IMR-90 (cell line): ENCODE measurements at regions not wholly inside any gene's neighbourhood (a gene's known extent, or its start where the extent isn't known, plus 50 kb on each side); places are given as distances from the start of the nearest gene placed in this dataset.
"Not testable (repeated sequence)": the region's sequence is repeated elsewhere in the genome, so short reads cannot be mapped to it uniquely, and the experiment has no call there.

Experiments
- ATAC-seq: fragments of 200-7000 bp; cut with Tn5 transposase; 2 replicates; pipeline ENCODE4 v1.9.1; 2020; ENCODE audit warnings: low read depth, mild to moderate bottlenecking, moderate library complexity
- BruUV-seq: library from RNA; stranded (reverse); fragments of 400-500 nt; replicated peaks from 2 replicates; lab custom pipeline; 2021; lab: Mats Ljungman, UMichigan
- CTCF ChIA-PET: fragments of 300-600 bp; formaldehyde crosslinking; extraction: SDS; loops from one replicate; lab custom pipeline; 2021; ENCODE audit warnings: antibody characterized with exemption; lab: Yijun Ruan, JAX
- POLR2A ChIA-PET: fragments of 300-600 bp; sonication (Branson Sonifier 250); formaldehyde crosslinking; loops from one replicate; lab custom pipeline; 2022; ENCODE audit warnings: antibody characterized with exemption; ENCODE audit not compliant: unreplicated experiment; lab: Charles Lee
- DNase-seq: peaks from one replicate; pipeline ENCODE4 v3.0.0; 2013
- H2AFZ ChIP-seq: replicated peaks from 2 replicates; pipeline ENCODE3; 2013; ENCODE audit warnings: low read length, mild to moderate bottlenecking; ENCODE audit not compliant: poor library complexity
- H2AK5ac ChIP-seq: 2 replicates; pipeline ENCODE4 v1.6.1; 2013; ENCODE audit warnings: low read depth, low read length, inconsistent platforms
- H2AK9ac ChIP-seq: replicated peaks from 2 replicates; pipeline ENCODE3; 2013; ENCODE audit warnings: mild to moderate bottlenecking, low read depth, low read length, moderate library complexity; ENCODE audit not compliant: poor library complexity
- H2BK120ac ChIP-seq: 2 replicates; pipeline ENCODE4 v1.6.1; 2013; ENCODE audit warnings: low read depth, low read length, inconsistent platforms
- H2BK15ac ChIP-seq: 3 replicates; pipeline ENCODE4 v1.6.1; 2013; ENCODE audit warnings: low read depth, low read length, inconsistent platforms
- H2BK20ac ChIP-seq: 2 replicates; pipeline ENCODE4 v1.6.1; 2013; ENCODE audit warnings: low read depth, mild to moderate bottlenecking, inconsistent platforms, low read length, moderate library complexity
- H2BK5ac ChIP-seq: 2 replicates; pipeline ENCODE4 v1.6.1; 2013; ENCODE audit warnings: mild to moderate bottlenecking, low read depth, low read length, inconsistent platforms; ENCODE audit not compliant: poor library complexity, severe bottlenecking
- H3K14ac ChIP-seq: replicated peaks from 2 replicates; pipeline ENCODE4 v1.6.1; 2013; ENCODE audit warnings: low read depth, low read length, inconsistent platforms
- H3K18ac ChIP-seq: 2 replicates; pipeline ENCODE4 v1.6.1; 2013; ENCODE audit warnings: low read depth, low read length, control low read depth
- H3K23ac ChIP-seq: 2 replicates; pipeline ENCODE4 v1.6.1; 2013; ENCODE audit warnings: low read depth, low read length, inconsistent platforms
- H3K27ac ChIP-seq: 2 replicates; pipeline ENCODE4 v1.5.1; 2013; ENCODE audit warnings: mild to moderate bottlenecking, control low read depth, low read length; ENCODE audit not compliant: insufficient read depth
- H3K27me3 ChIP-seq: 2 replicates; pipeline ENCODE4 v1.6.1; 2013; ENCODE audit warnings: low read length; ENCODE audit not compliant: control insufficient read depth, insufficient read depth
- H3K36me3 ChIP-seq: 2 replicates; pipeline ENCODE4 v1.6.1; 2013; ENCODE audit warnings: low read length, mixed read lengths; ENCODE audit not compliant: control insufficient read depth, insufficient read depth
- H3K4ac ChIP-seq: 2 replicates; pipeline ENCODE4 v1.6.1; 2013; ENCODE audit warnings: low read depth, low read length, inconsistent platforms
- H3K4me1 ChIP-seq: 2 replicates; pipeline ENCODE4 v1.6.1; 2013; ENCODE audit warnings: low read length, mixed read lengths; ENCODE audit not compliant: control insufficient read depth, insufficient read depth
- H3K4me2 ChIP-seq: 2 replicates; pipeline ENCODE4 v1.6.1; 2013; ENCODE audit warnings: low read depth, mild to moderate bottlenecking, control low read depth, low read length, moderate library complexity
- H3K4me3 ChIP-seq: 2 replicates; pipeline ENCODE4 v1.5.1; 2013; ENCODE audit warnings: low read depth, mild to moderate bottlenecking, control low read depth, low read length, moderate library complexity; ENCODE audit not compliant: insufficient read depth
- H3K56ac ChIP-seq: 2 replicates; pipeline ENCODE4 v1.6.1; 2013; ENCODE audit warnings: low read length, inconsistent platforms; ENCODE audit not compliant: insufficient read depth; ENCODE audit errors: extremely low read depth
- H3K79me1 ChIP-seq, 2 experiments: 2 replicates each; pipeline ENCODE4 v1.6.1; 2013; ENCODE audit warnings: low read length in 2 of 2, inconsistent platforms in 1 of 2, low read depth in 1 of 2
- H3K9ac ChIP-seq: 2 replicates; pipeline ENCODE4 v1.6.1; 2013; ENCODE audit warnings: low read depth, low read length, control low read depth
- H3K9me1 ChIP-seq: 2 replicates; pipeline ENCODE4 v1.6.1; 2013; ENCODE audit warnings: low read length, inconsistent platforms; ENCODE audit not compliant: insufficient read depth
- H3K9me3 ChIP-seq: 2 replicates; pipeline ENCODE4 v1.6.1; 2013; ENCODE audit warnings: low read length; ENCODE audit not compliant: control insufficient read depth, insufficient read depth
- H4K20me1 ChIP-seq: 2 replicates; pipeline ENCODE4 v1.6.1; 2013; ENCODE audit warnings: low read length, inconsistent platforms; ENCODE audit not compliant: insufficient read depth
- H4K5ac ChIP-seq: 2 replicates; pipeline ENCODE4 v1.6.1; 2013; ENCODE audit warnings: mild to moderate bottlenecking, low read depth, low read length, control low read depth
- H4K8ac ChIP-seq, 2 experiments: 2 replicates each; pipeline ENCODE4 v1.6.1; 2013; ENCODE audit warnings: low read depth in 2 of 2, low read length in 2 of 2, control low read depth in 1 of 2, inconsistent platforms in 1 of 2
- H4K91ac ChIP-seq: 2 replicates; pipeline ENCODE4 v1.6.1; 2013; ENCODE audit warnings: low read depth, low read length, inconsistent platforms; ENCODE audit not compliant: insufficient read depth
- WGBS, 2 experiments: methylation state at CpG; one replicate each; pipeline versions ENCODE4 v1.1.5 to v1.1.7; 2013; ENCODE audit warnings: missing lambda C conversion rate in 2 of 2; ENCODE audit not compliant: insufficient read length in 1 of 2; ENCODE audit errors: extremely low coverage in 2 of 2; 5-methylcytosine and 5-hydroxymethylcytosine counted together
- dilution Hi-C: fragments of 300-500 bp; cut with HindIII; formaldehyde crosslinking; loops from one replicate; pipeline ENCODE4 v1.14.3; 2018; ENCODE audit warnings: low sequenced_read_pairs; ENCODE audit not compliant: unreplicated experiment
- in situ Hi-C: fragments of 300-500 bp; cut with MboI; formaldehyde crosslinking; loops from 3 replicates; pipeline ENCODE4 v1.14.3; 2019; ENCODE audit warnings: low sequenced_read_pairs, inconsistent platforms, mixed read lengths
- intact Hi-C: fragments of 100-400 bp; cut with micrococcal nuclease; formaldehyde crosslinking; loops from 2 replicates; pipeline ENCODE4 v1.10.0; 2022

DNA sequence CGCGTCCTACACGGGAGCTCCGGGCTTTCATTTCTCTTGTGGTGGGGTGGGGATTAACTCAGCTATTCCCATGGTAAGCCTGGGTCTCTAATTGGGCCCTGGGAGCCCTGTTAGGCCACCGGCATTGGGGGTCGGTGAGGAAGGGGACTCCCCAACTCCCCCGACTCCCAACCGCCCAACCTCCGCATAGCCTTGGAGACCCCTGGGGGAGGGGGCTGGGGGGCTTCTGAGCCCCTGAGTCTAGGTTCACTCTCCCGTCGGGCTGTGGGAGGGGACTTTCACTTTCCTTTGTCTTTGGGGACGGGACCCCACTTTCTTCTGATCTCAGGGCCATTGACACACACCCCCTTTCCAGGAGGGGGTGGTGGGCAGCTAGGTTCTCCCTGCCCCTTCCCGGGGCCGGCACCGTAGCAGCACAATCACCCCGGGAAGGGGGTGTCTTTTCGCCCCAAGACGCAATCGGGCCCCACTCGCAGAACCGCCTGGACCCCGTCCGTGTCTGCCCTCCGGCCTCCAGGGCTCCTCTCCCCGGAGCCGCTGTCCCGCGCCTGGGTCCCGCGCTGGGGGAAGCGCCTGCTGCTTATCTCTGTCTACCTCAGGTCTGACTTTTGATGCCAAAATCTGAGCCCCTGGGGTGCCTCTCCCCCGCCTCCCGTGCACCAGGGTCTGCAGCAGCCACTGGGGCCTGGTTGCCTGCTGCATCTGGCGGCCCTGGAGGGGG, 69.6 kb upstream of the ZNF658 start:
- H2BK5ac ChIP-seq, H4K91ac ChIP-seq, H2AK5ac ChIP-seq, H3K4me2 ChIP-seq, H3K4me1 ChIP-seq, H3K9me1 ChIP-seq, H3K4me3 ChIP-seq, H3K23ac ChIP-seq, H3K79me1 ChIP-seq, H3K4ac ChIP-seq, H3K18ac ChIP-seq, DNase-seq, H3K27me3 ChIP-seq, CTCF ChIA-PET, H3K9me3 ChIP-seq, in situ Hi-C loops, H3K56ac ChIP-seq, POLR2A ChIA-PET, H2AFZ ChIP-seq, H3K14ac ChIP-seq, H3K27ac ChIP-seq, ATAC-seq, intact Hi-C loops, H2BK120ac ChIP-seq, H3K36me3 ChIP-seq, H3K9ac ChIP-seq, H4K5ac ChIP-seq, H2AK9ac ChIP-seq, H4K20me1 ChIP-seq, dilution Hi-C loops, H4K8ac ChIP-seq, H2BK20ac ChIP-seq, H2BK15ac ChIP-seq, BruUV-seq: not testable (repeated sequence)
- WGBS, 2 experiments: no CpG with 5 or more reads among the region's 34 CpGs

GRCh38 chr9:66832222-66832621, 68.3 kb upstream of the ZNF658 start:
- H3K23ac ChIP-seq, H4K8ac ChIP-seq, intact Hi-C loops, H2AK9ac ChIP-seq, H3K4me1 ChIP-seq, H4K91ac ChIP-seq, H3K4me2 ChIP-seq, H3K18ac ChIP-seq, H2BK20ac ChIP-seq, H2AFZ ChIP-seq, H3K36me3 ChIP-seq, BruUV-seq, in situ Hi-C loops, H2BK120ac ChIP-seq, DNase-seq, POLR2A ChIA-PET, H3K9me3 ChIP-seq, H4K20me1 ChIP-seq, H2AK5ac ChIP-seq, H3K9ac ChIP-seq, H3K56ac ChIP-seq, H3K14ac ChIP-seq, H3K4me3 ChIP-seq, H4K5ac ChIP-seq, CTCF ChIA-PET, H3K9me1 ChIP-seq, dilution Hi-C loops, H2BK15ac ChIP-seq, H3K27ac ChIP-seq, H2BK5ac ChIP-seq, ATAC-seq, H3K27me3 ChIP-seq, H3K4ac ChIP-seq, H3K79me1 ChIP-seq: not testable (repeated sequence)
- no CpG with 5 or more reads among the region's 7 CpGs for WGBS, 2 experiments
